ENCODE measurements at regions not wholly inside any gene's neighbourhood (a gene's known extent, or its start where the extent isn't known, plus 50 kb on each side); places are given as distances from the start of the nearest gene placed in this dataset.

DNA sequence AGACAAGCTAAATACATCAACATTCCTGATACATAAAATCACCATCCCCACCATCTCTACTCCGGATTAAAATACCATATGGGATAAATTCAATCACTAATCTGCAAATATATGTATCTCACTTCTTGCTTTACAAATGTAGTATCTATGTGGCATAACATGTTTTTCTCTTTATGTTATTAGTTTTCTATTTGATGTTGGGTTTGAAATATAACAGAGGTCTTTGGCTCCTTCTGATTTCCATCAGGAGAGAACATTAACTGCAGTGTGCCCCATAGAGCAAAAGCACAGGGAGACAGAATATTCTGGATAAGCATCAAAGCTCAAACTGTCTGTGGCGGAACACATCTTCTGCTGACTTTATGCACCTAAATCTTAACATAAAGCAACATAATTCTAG is 547.2 kb upstream of the CDH8 start:
- no peak for DNase-seq

GRCh38 chr16:62573466-62573865 is 537.2 kb upstream of the CDH8 start:
- no peak for DNase-seq

- no peak for DNase-seq
Measured at GRCh38 chr16:62568926-62569325, 532.7 kb upstream of the CDH8 start.

- no peak for DNase-seq
Measured at GRCh38 chr16:62565706-62566105, 529.5 kb upstream of the CDH8 start.

DNA sequence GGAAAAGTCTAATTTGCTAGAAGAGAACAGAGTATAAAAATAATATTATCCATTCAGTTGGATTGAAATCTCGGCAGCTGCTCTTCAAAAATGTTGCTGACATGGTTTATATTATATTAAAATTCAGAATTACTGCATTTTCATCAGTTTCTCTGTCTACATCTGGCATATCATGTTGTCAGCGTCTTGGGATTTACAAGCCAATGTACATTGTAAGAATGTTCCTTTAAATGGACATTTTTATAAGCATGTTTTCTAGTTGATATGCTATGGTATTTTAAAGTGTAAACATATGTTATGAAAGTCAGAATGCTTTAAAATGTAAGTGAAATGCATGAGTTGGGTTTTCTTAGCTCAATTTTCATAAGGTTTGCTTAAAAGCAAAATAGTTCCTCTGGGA is 528.1 kb upstream of the CDH8 start:
- no peak for DNase-seq

DNA sequence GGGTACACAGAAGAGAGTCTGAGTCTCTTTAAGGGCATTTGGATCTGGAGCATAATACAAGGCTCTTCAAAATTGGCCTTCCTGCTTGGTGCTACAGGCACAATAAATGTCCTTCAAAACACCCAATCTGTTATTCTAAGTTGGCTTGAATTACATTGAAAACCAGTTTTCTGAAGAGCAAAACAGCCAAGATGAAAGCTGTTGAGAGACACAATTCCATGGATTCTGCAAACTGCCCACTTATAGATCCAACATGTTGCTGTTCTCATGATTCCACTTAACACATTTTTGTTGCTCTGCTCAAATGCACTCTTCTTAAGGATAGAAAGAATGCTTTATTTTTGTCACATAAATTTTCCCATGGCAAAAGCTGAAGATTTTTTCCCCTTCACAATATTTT is 525.9 kb upstream of the CDH8 start:
- DNase-seq: no peak

GRCh38 chr16:62549875-62550274 is 513.6 kb upstream of the CDH8 start:
- no peak for DNase-seq

- DNase-seq: peak in 1 of 2 experiments; percentile 17
Measured at GRCh38 chr16:62548095-62548494, 511.9 kb upstream of the CDH8 start.

- peak in 1 of 2 experiments; percentile 27 for DNase-seq
Measured at GRCh38 chr16:62546701-62547100, 510.5 kb upstream of the CDH8 start.

DNA sequence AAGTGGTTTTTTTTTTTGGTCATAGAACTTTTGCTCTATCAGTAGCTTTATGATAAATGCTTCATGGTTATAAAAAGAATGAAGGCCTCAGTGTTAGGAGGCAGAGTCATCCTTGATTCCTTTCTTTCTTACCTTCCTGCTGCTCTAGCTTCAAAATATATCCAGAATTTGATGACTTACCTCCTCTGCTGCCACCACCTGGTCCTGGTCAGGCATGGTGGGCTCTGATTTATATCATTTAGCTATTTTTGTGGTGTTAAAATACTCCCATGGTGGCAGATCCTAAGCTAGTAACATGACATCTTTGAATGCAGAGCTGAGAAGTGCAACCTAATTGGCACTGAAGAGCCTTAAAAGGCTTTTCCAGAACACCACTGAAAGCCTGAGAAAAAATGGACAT is 508.8 kb upstream of the CDH8 start:
- DNase-seq: no peak

GRCh38 chr16:62543516-62543915 is 507.3 kb upstream of the CDH8 start:
- no peak for DNase-seq

- DNase-seq: no peak
Measured at GRCh38 chr16:62539657-62540056, 503.4 kb upstream of the CDH8 start.

DNA sequence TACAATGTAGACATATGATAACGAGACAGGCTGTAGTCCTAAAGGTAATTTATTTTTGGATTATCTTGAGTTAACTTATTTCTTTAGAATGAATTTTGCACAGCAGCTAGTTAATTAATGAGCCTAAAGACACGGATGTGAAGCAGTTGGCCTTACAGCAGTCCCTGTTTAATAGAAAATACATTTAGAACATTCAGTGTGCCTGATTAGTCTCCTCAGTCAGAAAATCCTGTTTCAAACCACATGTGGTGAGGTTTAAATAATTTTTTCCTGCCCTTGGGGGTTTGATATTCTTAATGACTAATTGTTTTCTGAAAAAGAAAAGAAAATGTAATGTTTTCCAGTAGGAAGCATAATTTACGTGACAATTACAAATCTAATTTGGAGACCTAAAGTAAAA is 494.2 kb upstream of the CDH8 start:
- DNase-seq: no peak

DNA sequence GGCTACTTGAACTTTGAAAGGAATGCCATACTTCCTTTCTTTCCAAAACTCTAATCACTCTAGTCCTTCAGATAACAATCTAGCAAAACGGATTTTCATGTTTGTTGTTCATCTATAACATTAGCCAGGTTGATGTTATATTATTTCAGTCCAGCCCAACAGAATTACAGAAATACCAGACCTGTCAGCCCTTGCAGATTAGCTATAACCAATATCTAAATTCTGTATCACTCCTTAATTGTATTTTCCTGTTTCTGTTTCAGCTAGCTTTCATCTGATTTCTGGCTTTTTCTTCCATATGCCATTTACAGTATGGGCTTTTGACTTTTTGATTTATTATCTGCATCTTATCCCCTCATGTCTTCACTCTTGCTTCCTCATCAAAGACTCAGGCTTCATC is 479.8 kb upstream of the CDH8 start:
- no peak for DNase-seq

DNA sequence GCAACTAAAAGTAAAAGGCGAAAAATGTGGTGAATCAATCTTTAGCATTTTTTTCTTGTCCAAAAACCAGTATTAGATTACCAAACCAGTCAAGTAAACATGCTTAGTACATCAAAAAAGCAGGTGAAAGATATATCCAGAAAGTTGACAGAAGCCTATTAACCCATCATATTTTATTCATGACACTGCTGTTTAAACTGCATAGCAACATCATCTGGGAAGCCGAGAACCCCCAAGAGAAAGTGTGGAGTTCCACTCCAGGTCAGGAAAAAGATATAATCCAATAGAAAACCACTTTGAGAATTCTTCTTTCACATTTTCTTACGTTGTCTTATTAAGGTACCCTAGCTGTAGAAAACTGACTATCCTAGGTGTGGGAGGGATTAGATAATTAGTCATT is 466.8 kb upstream of the CDH8 start:
- DNase-seq: no peak

GRCh38 chr16:62478903-62479458 is 442.7 kb upstream of the CDH8 start:
- no peak for DNase-seq

DNA sequence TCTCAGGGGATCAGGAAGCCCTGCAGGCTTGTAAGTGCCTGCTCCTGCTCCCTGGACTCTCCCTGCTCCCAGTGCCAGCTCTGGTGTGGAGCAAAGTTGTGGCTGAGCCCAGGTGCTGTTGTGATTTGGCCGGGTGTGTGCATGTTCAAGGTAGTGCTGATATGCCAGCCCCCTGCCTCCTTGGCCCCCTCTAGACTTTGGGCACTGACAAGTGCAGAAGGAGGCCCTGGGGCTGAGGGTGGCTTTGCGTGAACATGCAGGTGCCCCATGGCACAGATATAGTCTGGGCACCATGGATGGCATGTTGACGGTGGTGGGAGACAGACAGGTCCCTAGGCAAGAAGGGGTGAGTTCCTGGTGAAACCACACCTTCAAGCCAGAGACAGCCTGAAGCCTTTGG is 441.6 kb upstream of the CDH8 start:
- DNase-seq: no peak

GRCh38 chr16:62475573-62475972 is 439.3 kb upstream of the CDH8 start:
- no peak for DNase-seq

- no peak for DNase-seq
Measured at GRCh38 chr16:62462971-62463370, 426.7 kb upstream of the CDH8 start.

- no peak for DNase-seq
Measured at GRCh38 chr16:62450291-62450690, 414.1 kb upstream of the CDH8 start.

DNA sequence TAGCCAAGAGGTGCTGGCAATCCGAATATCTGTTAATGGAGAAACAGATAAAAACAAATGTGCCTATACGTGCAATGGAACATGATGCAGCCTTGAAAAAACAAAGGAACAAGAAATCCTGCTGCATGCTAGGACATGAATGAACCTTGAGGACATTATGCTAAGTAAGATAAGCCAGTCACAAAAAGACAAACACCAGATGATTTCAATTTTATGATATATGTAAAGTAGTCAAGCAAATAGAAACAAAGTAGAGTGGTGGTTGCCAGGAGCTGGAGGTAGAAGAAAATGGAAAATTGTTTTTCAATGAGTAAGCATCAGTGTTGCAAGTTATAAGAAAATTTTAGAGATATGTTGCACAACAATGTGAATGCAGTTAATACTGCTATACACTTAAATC is 409.7 kb upstream of the CDH8 start:
- DNase-seq: no peak

DNA sequence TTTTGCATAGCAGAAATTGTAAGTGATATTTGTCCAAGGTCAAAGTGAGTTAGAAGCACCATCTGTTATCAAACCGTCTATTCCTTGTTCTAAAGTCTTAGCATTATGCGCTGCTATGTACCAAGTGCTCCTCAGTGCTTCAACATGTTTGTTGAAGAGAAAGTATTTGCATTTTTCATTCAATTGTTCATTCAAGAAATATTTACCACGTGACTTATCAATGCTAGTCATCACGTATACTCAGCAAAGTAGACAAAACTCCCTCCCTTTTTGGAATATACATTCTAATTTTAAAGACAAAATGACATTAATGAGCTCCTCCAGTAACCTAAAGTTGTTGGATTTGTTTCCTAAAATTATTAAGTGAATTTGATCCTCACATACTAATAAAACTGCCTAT is 388.0 kb upstream of the CDH8 start:
- no peak for DNase-seq

- DNase-seq: no peak
Measured at GRCh38 chr16:62408760-62409159, 372.5 kb upstream of the CDH8 start.

DNA sequence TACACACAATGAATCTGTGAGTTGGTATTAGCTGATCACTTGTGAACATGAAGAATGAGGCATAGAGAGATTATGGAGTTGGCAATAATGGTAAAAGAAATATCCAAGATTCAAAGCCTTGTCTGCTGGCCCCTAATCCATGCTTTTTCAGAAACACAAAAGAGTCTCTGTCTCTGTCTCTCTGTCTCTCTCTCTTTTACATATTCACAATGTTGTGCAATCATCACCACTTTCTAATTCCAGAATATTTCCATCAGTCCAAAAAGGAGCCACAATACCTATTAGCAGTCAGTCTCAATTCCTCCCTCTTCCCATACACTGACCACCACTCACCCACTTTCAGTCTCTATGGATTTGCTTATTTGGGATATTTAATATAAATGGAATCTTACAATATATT is 370.1 kb upstream of the CDH8 start:
- no peak for DNase-seq

- DNase-seq: no peak
Measured at GRCh38 chr16:62404842-62405611, 368.8 kb upstream of the CDH8 start.
